Endothelial cell (in vitro differentiated cells): ENCODE measurements at regions not wholly inside any gene's neighbourhood (a gene's known extent, or its start where the extent isn't known, plus 50 kb on each side); places are given as distances from the start of the nearest gene placed in this dataset.

ENCODE experiments used
- DNase-seq: peaks from one replicate; pipeline ENCODE4 v3.0.0; 2021; ENCODE audit warnings: low spot score
- H3K27ac Mint-ChIP-seq: one replicate; pipeline ENCODE4 v1.8.0; 2021; ENCODE audit warnings: mixed read lengths, inconsistent platforms; ENCODE audit not compliant: unreplicated experiment
- H3K27me3 Mint-ChIP-seq: one replicate; pipeline ENCODE4 v1.8.0; 2021; ENCODE audit warnings: mild to moderate bottlenecking, moderate library complexity, mixed read lengths, inconsistent platforms; ENCODE audit not compliant: unreplicated experiment
- H3K36me3 Mint-ChIP-seq: one replicate; pipeline ENCODE4 v1.8.0; 2021; ENCODE audit warnings: mild to moderate bottlenecking, low read depth, mixed read lengths, inconsistent platforms; ENCODE audit not compliant: unreplicated experiment
- H3K4me1 Mint-ChIP-seq: one replicate; pipeline ENCODE4 v1.8.0; 2021; ENCODE audit warnings: mild to moderate bottlenecking, mixed read lengths, inconsistent platforms; ENCODE audit not compliant: unreplicated experiment
- H3K4me3 Mint-ChIP-seq: one replicate; pipeline ENCODE4 v1.8.0; 2021; ENCODE audit warnings: mild to moderate bottlenecking, mixed read lengths, inconsistent platforms; ENCODE audit not compliant: unreplicated experiment
- H3K9me3 Mint-ChIP-seq: one replicate; pipeline ENCODE4 v1.8.0; 2021; ENCODE audit warnings: mixed read lengths, inconsistent platforms; ENCODE audit not compliant: unreplicated experiment
- CTCF ChIP-seq: fragments of 200-600 bp; sonication (generic); IDR thresholded peaks from one replicate; pipeline ENCODE4 v1.5.0; 2021; ENCODE audit warnings: antibody characterized with exemption; ENCODE audit not compliant: unreplicated experiment

DNA sequence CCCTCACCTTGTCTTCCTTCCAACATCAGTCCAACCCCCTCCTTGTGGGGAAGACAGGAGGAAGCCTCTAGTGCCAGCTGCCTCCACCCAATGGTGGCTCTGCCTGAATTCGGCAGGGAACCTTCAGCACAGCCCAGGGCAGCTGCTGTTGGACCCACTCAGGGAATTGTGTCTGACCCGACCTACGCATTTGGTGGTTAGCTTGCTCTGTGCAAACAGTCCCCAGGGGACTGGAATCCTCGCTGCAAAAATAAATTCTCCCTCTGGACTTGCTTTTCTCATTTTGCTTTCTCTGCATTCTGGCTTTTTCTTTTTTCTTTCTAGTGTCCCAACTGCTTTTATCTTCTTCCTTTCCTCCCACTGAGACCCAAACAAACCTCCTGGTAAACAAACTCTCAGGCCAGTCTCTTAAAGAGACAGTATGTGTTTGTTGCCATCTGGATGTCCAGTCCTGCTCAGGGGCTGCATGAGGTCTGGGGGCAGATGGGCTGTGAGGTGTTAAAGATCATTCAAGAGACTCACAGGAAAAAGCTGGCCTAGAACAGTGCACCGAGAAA lies 137.7 kb upstream of the HAAO start:
- Mint-ChIP-seq H3K4me1 (peaks cover 59% of the 10 kb centered on the region), H3K27me3 (peaks cover 13% of the 10 kb centered on the region), H3K9me3 (no peaks in the 10 kb centered on the region), H3K36me3 (no peaks in the 10 kb centered on the region), H3K4me3 (peak overlapping the region; percentile 22), H3K27ac (peak overlapping the region; percentile 98)
- no peak for DNase-seq
- TF ChIP-seq CTCF = no peak

- H3K36me3 Mint-ChIP-seq = no peaks in the 10 kb centered on the region
- H3K27ac Mint-ChIP-seq = peak overlapping the region; percentile 98
- no peak for TF ChIP-seq CTCF
- peaks cover 15% of the 10 kb centered on the region for H3K27me3 Mint-ChIP-seq
- H3K4me1 Mint-ChIP-seq = peaks cover 64% of the 10 kb centered on the region
- H3K9me3 Mint-ChIP-seq = no peaks in the 10 kb centered on the region
- no peak for DNase-seq
- H3K4me3 Mint-ChIP-seq = no peak overlapping the region
Observed at GRCh38 chr2:42929546-42930024, 137.2 kb upstream of the HAAO start.

- peak overlapping the region; percentile 98 for H3K27ac Mint-ChIP-seq
- no peaks in the 10 kb centered on the region for H3K9me3 Mint-ChIP-seq
- TF ChIP-seq CTCF = peak; percentile 78
- DNase-seq = peak; percentile 39
- peaks cover 71% of the 10 kb centered on the region for H3K4me1 Mint-ChIP-seq
- H3K4me3 Mint-ChIP-seq = no peak overlapping the region
- H3K27me3 Mint-ChIP-seq = peaks cover 15% of the 10 kb centered on the region
- no peaks in the 10 kb centered on the region for H3K36me3 Mint-ChIP-seq
Observed at GRCh38 chr2:42928692-42929545, 136.5 kb upstream of the HAAO start.

GRCh38 chr2:42928161-42928691 lies 135.8 kb upstream of the HAAO start:
- DNase-seq = no peak
- H3K4me3 Mint-ChIP-seq = no peak overlapping the region
- peaks cover 74% of the 10 kb centered on the region for H3K4me1 Mint-ChIP-seq
- no peak for TF ChIP-seq CTCF
- peaks cover 15% of the 10 kb centered on the region for H3K27me3 Mint-ChIP-seq
- H3K27ac Mint-ChIP-seq = peak overlapping the region; percentile 98
- H3K9me3 Mint-ChIP-seq = no peaks in the 10 kb centered on the region
- H3K36me3 Mint-ChIP-seq = no peaks in the 10 kb centered on the region
